ENCODE measurements at regions not wholly inside any gene's neighbourhood (a gene's known extent, or its start where the extent isn't known, plus 50 kb on each side); places are given as distances from the start of the nearest gene placed in this dataset.
"Not testable (repeated sequence)": the region's sequence is repeated elsewhere in the genome, so short reads cannot be mapped to it uniquely, and the experiment has no call there.

- H3K4ac ChIP-seq (ENCODE audit: low read depth, low read length): no peak overlapping the region
- H2BK12ac ChIP-seq (ENCODE audit: low read length): no peak overlapping the region
- no peak overlapping the region for H2BK120ac ChIP-seq (ENCODE audit: insufficient read depth, low read length, poor library complexity)
- no peak overlapping the region for H2BK5ac ChIP-seq (ENCODE audit: low read depth, low read length, poor library complexity)
- no peaks in the 10 kb centered on the region for H3K4me1 ChIP-seq (ENCODE audit: control insufficient read depth in 1 of 2, insufficient read depth in 2 of 2, low read length in 2 of 2)
- no peaks in the 10 kb centered on the region for H3K36me3 ChIP-seq (ENCODE audit: control insufficient read depth in 1 of 2, insufficient read depth in 2 of 2, low read length in 2 of 2)
- H3K14ac ChIP-seq (ENCODE audit: low read length): no peak overlapping the region
- no peak overlapping the region for H3K4me2 ChIP-seq (ENCODE audit: low read length)
- no peaks in the 10 kb centered on the region for H3K9me3 ChIP-seq (ENCODE audit: insufficient read depth, low read depth, low read length)
- no peaks in the 10 kb centered on the region for H3K27me3 ChIP-seq (ENCODE audit: insufficient read depth, low read length)
- H4K91ac ChIP-seq (ENCODE audit: low read depth, low read length): no peak overlapping the region
- no peak overlapping the region for H2AK5ac ChIP-seq (ENCODE audit: low read length)
- H3K18ac ChIP-seq (ENCODE audit: low read length): no peak overlapping the region
- H3K79me2 ChIP-seq (ENCODE audit: control insufficient read depth, insufficient read depth, low read length, poor library complexity): no peaks in the 10 kb centered on the region
- WGBS (ENCODE audit: extremely low coverage, insufficient coverage, insufficient read length): no CpG with 5 or more reads among the region's 8 CpGs
- DNase-seq: no peak
- no peaks in the 10 kb centered on the region for H3K79me1 ChIP-seq (ENCODE audit: low read length)
- no peak overlapping the region for H2AFZ ChIP-seq (ENCODE audit: insufficient read depth, low read length, poor library complexity)
- H3K23ac ChIP-seq (ENCODE audit: low read length): no peak overlapping the region
- no peak overlapping the region for H3K27ac ChIP-seq (ENCODE audit: low read depth, low read length)
- H4K12ac ChIP-seq (ENCODE audit: low read depth, low read length): no peak overlapping the region
- H3K4me3 ChIP-seq (ENCODE audit: low read depth, low read length): no peak overlapping the region
- H4K8ac ChIP-seq (ENCODE audit: low read depth, low read length): no peak overlapping the region
- no peak overlapping the region for H3K9ac ChIP-seq (ENCODE audit: low read length)
Measured at GRCh38 chr7:54292171-54292925, 249.8 kb upstream of the VSTM2A start.

DNA sequence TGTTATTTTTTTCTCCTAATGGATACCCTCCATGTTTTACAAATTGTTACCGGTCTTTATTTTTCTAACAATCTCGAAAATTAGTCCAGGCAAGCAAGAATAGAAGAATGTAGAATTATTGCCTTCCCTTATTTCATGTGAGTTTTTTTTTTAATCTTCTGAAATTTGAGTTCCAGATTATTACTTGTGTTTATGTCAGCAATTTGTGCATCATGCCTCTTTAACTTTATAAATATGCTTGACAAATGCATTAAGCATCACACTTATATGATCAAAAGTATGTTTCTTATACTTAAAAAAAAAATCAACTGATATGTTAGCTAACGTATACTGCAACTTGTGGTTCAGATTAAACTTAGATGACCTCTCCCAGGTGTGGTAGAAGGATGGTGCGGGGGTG lies 242.7 kb upstream of the VSTM2A start:
- Histone ChIP-seq H2BK5ac (ENCODE audit: low read depth, low read length, poor library complexity) (no peak overlapping the region), H3K4me2 (ENCODE audit: low read length) (no peak overlapping the region), H3K4ac (ENCODE audit: low read depth, low read length) (no peak overlapping the region), H3K27me3 (ENCODE audit: insufficient read depth, low read length) (no peaks in the 10 kb centered on the region), H3K36me3 (ENCODE audit: control insufficient read depth in 1 of 2, insufficient read depth in 2 of 2, low read length in 2 of 2) (no peaks in the 10 kb centered on the region), H3K23ac (ENCODE audit: low read length) (no peak overlapping the region), H3K79me1 (ENCODE audit: low read length) (no peaks in the 10 kb centered on the region), H3K79me2 (ENCODE audit: control insufficient read depth, insufficient read depth, low read length, poor library complexity) (no peaks in the 10 kb centered on the region), H3K14ac (ENCODE audit: low read length) (no peak overlapping the region), H3K9ac (ENCODE audit: low read length) (no peak overlapping the region), H3K9me3 (ENCODE audit: insufficient read depth, low read depth, low read length) (no peaks in the 10 kb centered on the region), H2BK120ac (ENCODE audit: insufficient read depth, low read length, poor library complexity) (no peak overlapping the region), H3K4me3 (ENCODE audit: low read depth, low read length) (no peak overlapping the region), H4K8ac (ENCODE audit: low read depth, low read length) (no peak overlapping the region), H2AK5ac (ENCODE audit: low read length) (no peak overlapping the region), H4K12ac (ENCODE audit: low read depth, low read length) (no peak overlapping the region), H3K27ac (ENCODE audit: low read depth, low read length) (no peak overlapping the region), H2BK12ac (ENCODE audit: low read length) (no peak overlapping the region), H3K18ac (ENCODE audit: low read length) (no peak overlapping the region), H4K91ac (ENCODE audit: low read depth, low read length) (no peak overlapping the region), H3K4me1 (ENCODE audit: control insufficient read depth in 1 of 2, insufficient read depth in 2 of 2, low read length in 2 of 2) (no peaks in the 10 kb centered on the region), H2AFZ (ENCODE audit: insufficient read depth, low read length, poor library complexity) (no peak overlapping the region)
- no peak for DNase-seq
- WGBS (ENCODE audit: extremely low coverage, insufficient coverage, insufficient read length): no CpG with 5 or more reads among the region's 4 CpGs

DNA sequence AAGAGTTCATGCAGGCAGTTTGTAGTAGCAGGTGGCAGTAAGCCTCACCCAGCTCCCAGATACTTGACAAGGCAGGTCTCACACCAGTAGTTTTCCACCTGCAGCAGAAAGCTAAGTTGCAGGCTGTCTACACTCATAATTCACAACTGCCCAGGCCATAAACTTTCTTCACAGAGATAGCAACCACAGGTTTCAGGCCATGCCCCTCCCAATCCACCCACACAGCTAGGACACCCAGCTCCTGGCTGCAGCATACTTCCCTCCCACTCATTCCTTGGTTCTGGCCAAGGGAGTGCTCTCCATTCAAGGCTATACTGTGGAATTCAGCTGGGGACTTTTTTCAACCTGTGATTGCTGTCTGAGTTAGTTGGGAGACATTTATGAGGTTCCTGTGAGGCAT lies 226.2 kb upstream of the VSTM2A start:
- not testable (repeated sequence) for H3K27me3 ChIP-seq (ENCODE audit: insufficient read depth, low read length); H2BK120ac ChIP-seq (ENCODE audit: insufficient read depth, low read length, poor library complexity); H3K23ac ChIP-seq (ENCODE audit: low read length); H3K27ac ChIP-seq (ENCODE audit: low read depth, low read length); H3K14ac ChIP-seq (ENCODE audit: low read length); H3K4me1 ChIP-seq (ENCODE audit: control insufficient read depth in 1 of 2, insufficient read depth in 2 of 2, low read length in 2 of 2); H3K4me2 ChIP-seq (ENCODE audit: low read length); H3K4ac ChIP-seq (ENCODE audit: low read depth, low read length); H2AK5ac ChIP-seq (ENCODE audit: low read length); H4K91ac ChIP-seq (ENCODE audit: low read depth, low read length); H3K9ac ChIP-seq (ENCODE audit: low read length); H3K79me2 ChIP-seq (ENCODE audit: control insufficient read depth, insufficient read depth, low read length, poor library complexity); H2AFZ ChIP-seq (ENCODE audit: insufficient read depth, low read length, poor library complexity); DNase-seq; H2BK12ac ChIP-seq (ENCODE audit: low read length); H3K79me1 ChIP-seq (ENCODE audit: low read length); H3K4me3 ChIP-seq (ENCODE audit: low read depth, low read length); H3K18ac ChIP-seq (ENCODE audit: low read length); H4K12ac ChIP-seq (ENCODE audit: low read depth, low read length); H3K9me3 ChIP-seq (ENCODE audit: insufficient read depth, low read depth, low read length); H4K8ac ChIP-seq (ENCODE audit: low read depth, low read length); H2BK5ac ChIP-seq (ENCODE audit: low read depth, low read length, poor library complexity); H3K36me3 ChIP-seq (ENCODE audit: control insufficient read depth in 1 of 2, insufficient read depth in 2 of 2, low read length in 2 of 2)

- Histone ChIP-seq H3K9ac (ENCODE audit: low read length) (no peak overlapping the region), H2BK12ac (ENCODE audit: low read length) (no peak overlapping the region), H3K23ac (ENCODE audit: low read length) (no peak overlapping the region), H3K27ac (ENCODE audit: low read depth, low read length) (no peak overlapping the region), H2BK5ac (ENCODE audit: low read depth, low read length, poor library complexity) (no peak overlapping the region), H3K4ac (ENCODE audit: low read depth, low read length) (no peak overlapping the region), H2BK120ac (ENCODE audit: insufficient read depth, low read length, poor library complexity) (no peak overlapping the region), H4K8ac (ENCODE audit: low read depth, low read length) (no peak overlapping the region), H3K79me2 (ENCODE audit: control insufficient read depth, insufficient read depth, low read length, poor library complexity) (no peaks in the 10 kb centered on the region), H3K14ac (ENCODE audit: low read length) (no peak overlapping the region), H3K79me1 (ENCODE audit: low read length) (no peaks in the 10 kb centered on the region), H3K4me1 (ENCODE audit: control insufficient read depth in 1 of 2, insufficient read depth in 2 of 2, low read length in 2 of 2) (no peaks in the 10 kb centered on the region), H3K18ac (ENCODE audit: low read length) (no peak overlapping the region), H4K91ac (ENCODE audit: low read depth, low read length) (no peak overlapping the region), H4K12ac (ENCODE audit: low read depth, low read length) (no peak overlapping the region), H3K9me3 (ENCODE audit: insufficient read depth, low read depth, low read length) (peaks cover 4% of the 10 kb centered on the region), H2AFZ (ENCODE audit: insufficient read depth, low read length, poor library complexity) (no peak overlapping the region), H3K27me3 (ENCODE audit: insufficient read depth, low read length) (no peaks in the 10 kb centered on the region), H3K4me2 (ENCODE audit: low read length) (no peak overlapping the region), H2AK5ac (ENCODE audit: low read length) (no peak overlapping the region), H3K4me3 (ENCODE audit: low read depth, low read length) (no peak overlapping the region), H3K36me3 (ENCODE audit: control insufficient read depth in 1 of 2, insufficient read depth in 2 of 2, low read length in 2 of 2) (no peaks in the 10 kb centered on the region)
- no CpG with 5 or more reads among the region's 3 CpGs for WGBS (ENCODE audit: extremely low coverage, insufficient coverage, insufficient read length)
- no peak for DNase-seq
Measured at GRCh38 chr7:54326592-54327167, 215.5 kb upstream of the VSTM2A start.

All from trophoblast cell (in vitro differentiated cells and primary cell).